Activated gamma-delta T cell treated with Interleukin-2 at 50 U/mL for 16 hours (primary cell): ENCODE measurements at regions not wholly inside any gene's neighbourhood (a gene's known extent, or its start where the extent isn't known, plus 50 kb on each side); places are given as distances from the start of the nearest gene placed in this dataset.
A peak's percentile ranks its signal among the peaks of the same experiment; 100 is the strongest.

ENCODE experiments used
- DNase-seq: peaks from one replicate; pipeline ENCODE4 v3.0.0-alpha.2; 2020

DNA sequence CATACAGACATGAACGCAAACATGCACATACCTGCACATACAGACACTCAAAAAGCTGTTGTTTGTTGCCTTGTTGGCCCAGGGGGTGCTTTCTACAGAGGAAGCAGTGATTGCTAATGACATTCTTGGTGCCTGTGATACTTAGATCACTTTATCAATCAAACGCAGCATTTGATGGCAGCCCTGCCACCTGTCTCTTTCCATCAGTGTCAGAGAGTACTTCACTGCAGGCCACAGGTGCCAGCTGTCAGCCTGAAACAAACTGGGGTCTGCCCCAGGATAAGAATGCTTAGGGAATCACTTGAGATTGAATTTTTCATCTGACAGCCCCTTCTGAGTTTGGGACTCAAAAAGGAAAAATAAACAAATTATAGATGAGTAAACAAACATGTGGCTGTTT, 388.9 kb upstream of the SGCD start:
- DNase-seq: no peak

DNA sequence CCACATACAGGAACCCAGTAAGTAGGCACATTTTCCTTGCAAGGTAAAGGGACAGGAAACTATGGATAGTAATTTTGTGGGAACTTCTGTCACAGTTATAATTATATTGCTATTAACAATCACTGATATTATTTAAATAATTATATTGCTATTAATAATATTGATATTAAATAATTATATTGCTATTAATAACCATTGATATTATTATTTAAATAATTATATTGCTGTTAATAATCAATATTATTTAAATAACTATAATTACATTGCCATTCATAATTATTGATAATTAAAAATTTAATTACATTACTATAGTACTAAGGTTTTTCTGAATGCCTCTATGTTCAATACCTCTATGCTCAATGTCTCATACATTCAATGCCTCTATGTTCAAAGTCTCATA, 385.6 kb upstream of the SGCD start:
- DNase-seq: no peak

DNA sequence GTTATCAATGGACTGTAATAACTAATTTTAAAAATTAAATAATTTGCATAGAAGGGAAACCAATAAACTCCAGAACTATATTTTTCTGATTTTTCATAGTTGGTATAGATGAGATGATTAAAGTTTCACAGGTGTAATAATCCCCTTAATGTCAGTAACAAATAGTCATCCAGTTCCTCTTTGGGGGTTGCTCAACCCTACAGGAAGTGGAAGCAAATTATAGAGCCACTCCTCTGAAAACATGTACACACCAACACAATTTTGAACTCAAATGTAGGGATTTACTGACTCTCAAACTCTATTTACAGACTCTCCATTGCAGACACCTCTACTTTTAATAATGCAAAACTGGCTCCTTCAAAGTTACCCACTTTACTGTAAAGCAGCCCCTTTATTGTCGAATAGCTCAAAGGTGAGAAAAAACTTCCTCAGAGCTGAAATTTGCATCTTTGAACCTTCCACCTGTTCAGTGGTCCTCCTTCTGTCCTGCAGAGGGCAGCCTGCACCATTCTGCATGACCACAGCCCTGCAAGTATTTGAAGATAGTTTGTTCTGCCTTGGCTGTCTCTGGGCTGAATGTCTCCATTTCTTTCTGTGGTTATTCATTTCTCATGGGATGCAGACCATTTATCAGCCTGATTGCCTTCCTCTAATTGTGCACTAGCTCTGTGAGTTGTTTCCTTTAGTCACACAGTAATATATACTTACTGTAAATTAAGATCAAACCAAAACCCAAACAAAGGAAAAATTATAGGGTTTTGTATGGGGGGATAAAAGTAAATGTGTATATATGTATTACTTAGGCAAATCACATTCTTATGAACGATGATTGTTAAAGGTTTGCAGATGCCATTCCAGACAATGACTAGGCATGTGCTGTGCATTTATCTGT, 383.2 kb upstream of the SGCD start:
- peak; percentile 7 for DNase-seq

DNA sequence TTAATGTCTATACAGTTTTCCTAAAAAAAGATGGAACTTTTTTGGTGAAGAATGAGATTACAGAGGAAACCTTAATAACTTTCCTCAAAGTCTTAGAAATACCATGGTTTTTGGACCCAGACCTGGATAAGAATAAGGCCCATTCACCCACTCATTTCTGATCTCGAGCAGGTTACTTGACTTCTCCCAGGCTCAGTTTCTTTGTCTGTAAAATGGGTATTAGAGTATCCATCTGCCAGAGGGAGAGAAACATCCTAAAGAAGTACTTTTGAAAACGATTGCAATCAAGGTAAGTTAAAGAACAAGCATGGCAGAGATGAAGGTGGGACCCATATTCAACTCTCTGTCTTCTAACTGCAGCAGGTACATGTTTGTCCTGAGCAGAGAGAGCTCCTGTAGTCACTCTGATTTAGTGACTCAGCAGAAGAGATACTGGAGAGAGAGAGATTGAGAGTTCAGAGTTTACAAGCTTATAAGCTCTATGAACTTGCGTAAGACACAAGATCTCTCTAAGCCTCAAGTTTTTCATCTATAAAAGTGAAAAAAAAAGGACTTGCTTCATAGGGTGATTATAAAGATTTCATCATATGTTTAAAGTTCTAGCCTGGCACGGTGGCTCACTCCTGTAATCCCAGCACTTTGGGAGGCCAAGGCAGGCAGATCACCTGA, 379.4 kb upstream of the SGCD start:
- no peak for DNase-seq

DNA sequence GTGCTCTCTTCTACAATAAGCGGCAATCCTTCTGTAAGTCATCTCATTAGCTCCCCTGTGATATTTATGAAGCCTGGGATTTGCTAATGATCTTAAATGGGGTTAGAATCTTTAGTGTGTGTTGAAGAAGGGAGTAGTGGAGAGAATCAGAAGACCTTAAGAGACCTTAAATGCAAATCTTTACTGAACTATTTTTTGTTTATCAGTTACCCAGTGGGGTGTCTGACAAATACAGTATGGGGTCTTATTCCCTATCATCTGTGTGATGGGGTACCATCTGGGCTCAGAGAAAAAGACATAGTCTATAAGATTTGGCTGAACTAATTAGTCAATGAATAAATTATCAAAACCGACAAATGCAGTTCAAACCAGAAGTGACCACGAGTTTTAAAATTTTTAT, 378.4 kb upstream of the SGCD start:
- no peak for DNase-seq

DNA sequence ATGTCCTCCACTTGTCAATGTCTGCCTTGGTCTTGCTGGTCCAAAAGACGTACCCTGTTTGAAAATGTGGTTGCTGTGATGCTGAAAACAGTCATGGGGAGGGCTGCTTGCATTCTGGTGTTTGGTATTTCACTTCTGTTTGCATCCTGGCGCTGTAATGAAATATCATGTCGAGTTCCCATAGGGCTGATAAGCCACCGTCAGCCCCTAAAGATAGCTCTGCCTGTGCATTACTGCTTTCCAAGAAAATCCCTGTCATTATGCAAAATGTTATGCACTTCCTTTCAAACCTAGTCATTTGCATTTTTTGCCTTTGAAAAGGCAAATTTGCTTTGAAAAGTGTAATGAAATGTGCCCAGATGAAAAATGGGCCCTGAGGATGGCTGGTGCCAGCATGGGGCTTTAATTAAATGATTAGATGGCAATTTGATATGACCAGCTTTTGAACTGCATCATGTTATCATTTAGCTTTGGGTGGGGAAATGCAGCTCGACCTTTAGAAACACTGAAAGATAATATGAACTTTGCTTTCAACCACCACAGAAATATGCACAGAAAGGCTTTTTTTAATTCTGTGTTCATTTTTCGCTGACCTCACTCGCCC, 374.4 kb upstream of the SGCD start:
- DNase-seq: no peak

DNA sequence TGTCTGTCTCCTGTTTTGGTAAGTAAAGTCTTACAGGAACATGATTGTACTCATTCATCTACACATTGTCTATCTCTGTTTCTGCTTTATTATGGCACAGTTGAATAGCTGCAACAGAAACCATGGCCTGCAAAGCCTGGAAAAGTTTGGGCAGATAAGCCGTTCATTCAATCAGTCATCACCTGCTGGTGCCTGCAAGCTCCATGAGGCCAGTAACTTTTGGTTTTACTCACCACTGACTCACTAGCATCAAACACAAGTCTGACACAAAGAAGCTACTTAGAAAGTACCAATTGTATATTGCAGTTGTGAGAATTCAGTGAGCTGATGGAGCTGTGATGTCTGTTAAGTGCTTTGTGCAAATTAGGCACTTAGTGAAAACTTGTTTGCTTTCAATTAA, 373.6 kb upstream of the SGCD start:
- no peak for DNase-seq

DNA sequence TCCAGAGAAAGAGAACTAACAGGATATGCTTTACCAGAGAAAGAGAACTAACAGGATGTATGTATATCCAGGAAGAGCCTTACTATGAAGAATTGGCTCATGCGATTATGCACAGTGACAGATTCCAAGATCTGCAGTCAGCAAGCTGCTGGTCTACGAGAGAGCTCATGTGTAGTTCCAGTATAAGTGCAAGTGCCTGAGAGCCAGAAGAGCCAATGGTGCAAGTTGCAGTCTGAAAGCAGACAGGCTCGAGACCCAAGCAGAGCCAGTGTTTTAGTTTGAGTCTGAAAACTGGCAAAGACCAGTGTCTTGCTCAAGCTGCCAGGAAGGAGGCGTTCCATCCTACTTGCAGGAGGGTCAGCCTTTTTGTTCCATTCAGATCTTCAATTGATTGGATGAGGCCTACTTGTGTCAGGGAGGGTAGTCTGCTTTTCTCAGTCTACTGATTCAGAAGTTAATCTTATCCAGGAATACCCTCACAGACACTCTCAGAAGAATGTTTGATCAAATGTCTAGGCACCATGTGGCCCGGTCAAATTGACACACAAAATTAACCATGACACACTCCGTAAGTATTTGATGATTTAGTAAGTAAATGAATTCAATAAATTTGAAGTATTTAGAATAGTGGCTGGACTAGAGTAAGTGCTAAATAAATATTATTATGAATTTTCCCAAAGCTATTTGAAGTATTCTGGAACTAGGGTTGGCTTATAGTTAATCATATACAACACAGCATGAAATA, 372.1 kb upstream of the SGCD start:
- DNase-seq: no peak

DNA sequence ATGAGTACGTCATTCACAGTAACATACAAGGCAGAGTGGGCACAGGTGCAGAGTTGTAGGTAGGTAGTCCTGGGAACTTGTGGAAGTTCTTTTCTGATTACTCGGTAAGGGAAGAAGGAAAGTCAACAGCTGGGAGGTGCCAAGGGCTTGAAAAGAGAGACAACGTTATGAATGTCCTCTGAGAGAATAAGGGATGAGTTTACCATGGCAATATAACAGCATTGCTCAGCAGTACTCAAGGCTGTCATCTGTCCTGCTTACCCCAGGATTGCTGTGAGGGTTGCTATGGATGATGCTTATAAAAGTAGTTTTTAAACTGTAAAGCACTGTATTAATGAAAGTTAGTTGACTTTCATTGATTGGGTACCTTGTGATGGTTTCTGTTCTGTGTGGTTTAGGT, 369.1 kb upstream of the SGCD start:
- no peak for DNase-seq

DNA sequence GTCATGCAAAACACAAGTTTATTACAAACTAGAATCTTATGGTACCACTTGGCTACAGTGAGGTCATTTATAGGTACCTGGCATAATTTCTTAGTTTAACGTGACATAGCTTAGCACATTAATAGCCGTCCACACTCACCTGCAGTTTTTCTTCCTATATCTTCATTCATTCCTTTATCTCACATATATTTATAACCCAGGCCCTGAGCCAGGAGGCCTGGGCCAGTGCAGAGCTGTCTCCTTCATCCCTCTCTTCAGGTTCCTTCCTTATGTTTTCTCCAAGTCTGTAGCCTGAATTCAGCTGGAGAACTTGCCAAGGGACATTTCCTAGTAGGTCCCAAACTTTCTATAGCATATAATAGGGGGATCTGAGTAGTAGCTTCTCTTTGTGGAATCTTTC, 367.9 kb upstream of the SGCD start:
- no peak for DNase-seq

DNA sequence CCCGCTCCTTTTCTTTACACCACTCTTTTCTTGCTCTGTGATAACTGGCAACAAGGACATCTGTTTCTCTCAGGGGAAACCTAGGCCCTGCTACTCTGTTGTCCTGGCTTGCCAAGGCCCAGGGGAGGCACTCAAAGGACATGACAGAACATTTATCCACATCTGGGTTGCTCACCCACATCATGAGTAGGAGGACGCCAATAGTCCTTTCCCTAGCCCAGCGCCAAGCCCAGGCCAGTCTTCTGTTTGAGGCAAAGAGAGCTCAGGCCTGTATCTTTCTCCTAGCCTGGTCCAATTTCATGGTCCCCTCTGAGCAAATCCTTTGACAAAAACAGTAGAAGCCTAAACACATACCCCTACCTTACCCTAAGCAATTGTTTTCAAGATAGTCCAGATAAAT, 366.8 kb upstream of the SGCD start:
- no peak for DNase-seq

DNA sequence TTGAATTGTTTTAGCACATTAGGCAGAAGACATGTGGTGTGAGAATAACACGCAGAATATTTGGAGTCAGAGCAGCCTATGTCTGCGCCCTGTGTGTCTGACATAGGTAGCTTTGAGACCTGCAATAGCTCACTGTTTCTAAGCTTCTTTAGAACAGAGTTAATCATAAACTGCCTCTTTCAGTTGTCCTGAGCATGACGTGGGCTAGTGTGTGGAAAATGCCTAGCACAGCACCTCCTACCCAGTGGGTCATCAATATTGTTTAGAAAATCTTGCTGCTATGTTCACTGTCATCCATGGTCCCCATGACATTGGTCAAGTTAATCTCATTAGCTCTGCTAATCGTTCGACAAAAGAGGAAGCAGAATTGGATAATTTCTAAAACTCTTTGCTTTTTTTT, 357.4 kb upstream of the SGCD start:
- no peak for DNase-seq

DNA sequence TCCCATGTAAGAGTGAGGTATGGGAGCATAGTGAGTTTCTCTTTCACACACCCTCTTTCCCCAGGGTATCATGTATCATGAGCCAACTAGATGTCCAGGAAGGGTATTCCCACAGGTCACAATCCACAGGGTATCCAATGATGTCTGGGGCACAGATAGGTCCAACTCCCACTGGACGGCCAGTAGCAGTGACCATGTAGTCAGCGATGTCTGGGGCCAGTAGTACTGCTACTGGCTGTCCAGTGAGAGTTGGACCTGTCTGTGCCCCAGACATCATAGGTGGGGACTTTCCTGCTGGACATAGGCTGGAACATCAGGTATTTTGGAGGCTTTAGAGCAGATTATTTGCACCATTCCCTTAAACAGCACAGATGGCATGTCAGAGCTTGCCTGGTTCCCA, 352.6 kb upstream of the SGCD start:
- DNase-seq: no peak

DNA sequence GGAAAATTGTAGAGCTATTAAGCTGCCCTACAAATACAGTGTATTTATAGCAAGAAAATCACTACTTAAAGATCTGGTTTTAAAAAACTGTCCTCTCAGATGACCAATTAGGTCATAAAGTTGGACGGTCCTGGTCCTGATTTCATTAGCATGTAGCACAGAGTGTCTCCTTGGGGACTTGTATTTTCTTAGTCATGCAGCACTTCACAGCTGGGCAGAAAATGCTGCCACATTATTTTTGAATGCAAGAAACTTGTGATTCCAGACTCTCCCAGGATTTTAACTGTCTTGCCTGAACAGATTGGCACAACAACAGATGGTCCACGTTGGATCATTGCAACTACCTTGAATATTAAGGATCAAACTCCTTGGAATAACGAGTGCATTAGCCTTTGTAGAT, 348.1 kb upstream of the SGCD start:
- no peak for DNase-seq

DNA sequence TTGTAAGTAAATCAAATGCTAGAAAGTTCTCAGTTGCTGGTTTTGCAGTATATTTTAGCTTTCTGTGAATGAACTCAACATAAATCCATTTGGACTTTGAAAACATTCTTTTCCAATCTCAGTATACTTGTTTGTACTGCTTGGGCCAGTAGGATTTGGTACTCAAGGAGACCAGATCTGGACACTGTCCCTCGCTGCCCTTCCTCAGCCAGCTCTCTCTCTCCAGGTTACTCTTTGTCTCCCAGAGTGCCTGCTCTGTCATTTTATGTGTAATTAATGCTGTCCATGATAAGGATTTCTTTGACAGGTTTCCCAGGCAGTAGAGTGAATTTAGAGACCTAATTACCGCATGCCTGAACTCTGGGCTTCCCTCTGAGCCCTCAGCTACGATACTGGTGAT, 344.6 kb upstream of the SGCD start:
- no peak for DNase-seq

DNA sequence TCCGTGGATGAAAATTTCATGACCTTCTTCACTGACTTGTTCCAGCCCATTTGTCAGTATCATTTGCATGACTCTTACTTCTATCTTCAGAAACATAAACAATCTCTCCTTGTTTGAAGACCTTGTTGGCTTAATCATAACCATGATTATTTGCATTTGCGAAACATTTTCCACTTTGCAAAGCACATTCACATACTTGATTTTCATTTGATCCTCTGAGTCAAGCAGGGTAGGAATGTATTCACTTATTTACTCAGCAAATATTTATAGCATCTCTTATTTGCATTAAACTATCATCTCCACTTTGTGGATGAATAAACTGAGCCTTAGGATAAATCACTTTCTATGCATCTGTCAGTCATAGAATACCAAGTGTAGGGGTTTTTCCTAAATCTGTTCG, 343.0 kb upstream of the SGCD start:
- no peak for DNase-seq

DNA sequence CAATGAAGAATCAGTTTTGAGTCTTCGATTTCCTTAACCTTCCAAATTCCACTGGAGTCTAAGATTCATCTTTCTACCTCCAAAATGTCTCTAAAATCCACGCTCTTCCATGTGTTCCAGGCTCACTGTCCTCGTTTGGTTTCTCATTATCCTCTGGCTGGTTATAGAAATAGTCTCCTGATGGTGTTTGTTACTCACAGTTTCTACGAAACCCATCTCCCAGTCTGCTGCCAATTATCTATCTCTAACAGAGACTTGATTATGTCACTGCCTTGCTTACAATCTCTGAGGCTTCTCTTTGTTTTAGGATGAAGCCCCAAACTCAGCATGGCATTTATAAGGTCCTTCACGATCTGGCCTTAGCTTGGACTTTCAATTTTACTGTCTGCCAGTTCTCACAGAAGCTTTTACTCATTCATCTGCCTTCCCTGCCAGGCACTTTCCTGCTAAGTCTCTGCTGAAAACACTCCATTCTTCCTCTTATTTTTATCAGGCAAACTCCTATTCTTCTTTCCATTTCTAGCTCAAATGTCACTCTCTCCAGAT, 339.6 kb upstream of the SGCD start:
- DNase-seq: no peak

DNA sequence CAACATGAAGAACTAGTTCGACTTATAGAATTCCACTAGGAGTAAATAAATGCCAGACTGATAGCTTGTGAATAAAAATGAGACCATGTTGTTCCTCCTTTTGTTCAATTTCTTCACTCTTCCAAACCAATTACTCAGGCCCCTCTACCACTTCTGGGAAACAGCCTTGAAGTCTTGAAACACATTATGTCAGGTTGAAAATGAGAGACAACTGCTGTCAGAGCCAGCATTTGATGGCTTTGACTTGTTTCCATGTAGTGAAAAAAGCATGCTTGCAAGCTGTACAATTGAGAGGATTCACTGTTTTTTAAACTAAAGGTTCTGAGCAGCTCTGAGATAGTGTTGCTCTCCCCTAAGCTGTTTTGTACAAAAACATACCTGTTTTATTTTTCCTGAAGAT, 337.1 kb upstream of the SGCD start:
- DNase-seq: no peak

DNA sequence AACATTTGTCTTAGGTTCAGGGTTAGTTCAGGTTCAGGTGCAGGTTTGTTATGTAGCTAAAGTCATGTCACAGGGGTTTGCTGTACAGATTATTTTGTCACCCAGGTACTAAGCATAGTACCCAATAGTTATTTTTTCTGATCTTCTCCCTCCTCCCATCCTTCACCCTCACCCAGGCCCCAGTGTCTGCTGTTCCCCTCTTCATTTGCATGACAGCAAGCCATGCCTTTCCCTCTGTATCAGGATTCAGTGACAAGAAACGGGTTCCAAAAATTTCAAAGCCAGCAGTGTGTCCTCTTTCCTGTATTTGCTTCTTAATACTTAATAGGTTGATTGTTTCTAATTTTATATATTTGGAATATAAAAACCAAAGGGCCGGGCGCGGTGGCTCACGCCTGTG, 330.8 kb upstream of the SGCD start:
- DNase-seq: no peak

DNA sequence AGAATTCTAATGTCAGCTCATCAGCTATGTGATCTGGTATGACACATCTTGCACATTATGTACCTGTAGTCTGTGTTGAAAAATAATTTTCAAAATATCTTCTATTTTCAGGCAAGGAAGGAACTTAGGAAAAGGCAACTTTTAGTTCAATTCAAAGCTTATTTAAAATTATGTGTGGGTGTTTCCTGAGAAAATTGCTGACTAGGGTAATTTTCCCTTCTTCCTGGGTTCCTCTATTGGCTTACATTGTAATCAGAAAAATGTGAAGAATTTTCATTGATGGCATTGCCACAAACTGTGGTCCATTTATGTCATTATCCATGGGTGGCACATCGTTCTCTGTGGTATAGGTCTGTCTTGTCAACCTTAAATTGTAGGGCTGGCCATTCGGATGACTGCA, 328.7 kb upstream of the SGCD start:
- no peak for DNase-seq

DNA sequence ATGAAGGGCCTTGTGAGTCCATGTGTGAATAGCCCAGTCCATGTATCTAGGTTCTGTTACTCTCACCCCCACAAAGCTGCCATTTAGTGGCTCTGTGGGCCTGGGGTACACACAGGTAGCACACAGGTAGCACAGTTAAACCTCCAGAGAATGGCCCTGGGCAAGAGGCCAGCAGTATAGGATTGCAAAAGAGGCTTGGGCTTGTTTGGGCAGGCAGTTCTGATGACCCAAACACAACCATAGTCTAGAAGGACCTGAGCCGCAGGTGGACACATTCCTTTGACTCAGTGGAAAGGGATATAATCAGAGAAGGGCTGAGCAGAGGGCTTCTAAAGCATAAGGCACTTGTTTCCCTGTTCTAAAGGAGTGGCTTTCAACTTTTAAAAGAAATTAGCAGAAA, 326.8 kb upstream of the SGCD start:
- DNase-seq: no peak

DNA sequence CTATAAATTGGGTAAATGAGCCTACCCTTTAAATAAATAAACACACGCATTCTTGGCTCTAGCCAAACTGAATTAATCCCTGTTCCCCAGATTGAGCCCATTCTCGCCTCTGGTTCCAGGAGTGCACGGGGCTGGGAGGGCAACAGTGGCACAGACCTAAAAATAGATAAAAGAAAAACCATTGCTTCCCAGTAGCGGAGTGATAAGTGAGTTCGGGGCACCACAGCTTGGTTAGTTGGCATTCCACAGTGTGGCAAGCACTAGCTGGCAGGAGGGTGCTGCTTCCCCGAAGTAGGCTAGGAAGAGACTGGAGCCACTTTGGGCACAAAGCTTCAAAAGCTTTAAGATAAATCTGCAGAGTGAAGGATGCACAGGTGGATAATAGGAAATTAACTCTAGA, 322.2 kb upstream of the SGCD start:
- no peak for DNase-seq

DNA sequence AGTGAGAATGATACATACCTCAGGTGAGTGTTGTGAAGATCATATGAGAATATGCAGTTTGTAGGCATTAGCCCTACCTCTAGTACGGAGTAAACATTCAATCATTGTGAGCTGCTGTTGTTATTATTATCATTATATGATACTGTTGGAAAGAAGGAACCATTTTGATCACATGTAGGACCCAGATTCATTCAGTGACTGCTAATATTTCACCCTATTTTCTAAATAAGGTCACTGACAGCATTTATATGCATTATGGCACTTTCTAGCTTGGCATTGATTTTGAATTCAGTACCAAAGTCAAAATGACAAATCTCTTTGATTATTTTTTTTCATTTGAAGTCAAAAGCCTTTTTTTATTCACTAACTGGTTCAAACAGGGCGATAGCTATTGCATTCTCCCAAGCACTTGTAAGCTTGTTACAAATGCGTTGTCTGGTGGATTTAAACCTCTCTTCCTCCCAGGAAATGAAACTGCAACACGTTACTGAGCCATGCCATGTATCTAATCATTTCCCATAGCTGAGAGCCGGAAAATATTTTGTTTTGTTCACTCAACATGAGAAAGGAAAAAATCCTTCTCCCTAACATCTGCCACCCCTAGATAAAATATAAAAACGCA, 320.8 kb upstream of the SGCD start:
- no peak for DNase-seq
